Panc1 (cell line): ENCODE measurements at regions not wholly inside any gene's neighbourhood (a gene's known extent, or its start where the extent isn't known, plus 50 kb on each side); places are given as distances from the start of the nearest gene placed in this dataset.

Experiments
- CTCF ChIP-seq: fragments of 450-650 bp; IDR thresholded peaks from 2 replicates; pipeline ENCODE4 v1.5.1; 2017; ENCODE audit warnings: mild to moderate bottlenecking
- POLR2AphosphoS5 ChIP-seq: IDR thresholded peaks from 2 replicates; pipeline ENCODE4 v1.6.1; 2012; ENCODE audit warnings: mild to moderate bottlenecking, low read depth, low read length, moderate library complexity
- REST ChIP-seq, 2 experiments: IDR thresholded peaks; 2 replicates each; pipeline ENCODE4 v1.6.1; 2011 to 2012; ENCODE audit warnings: low read depth in 2 of 2, control low read depth in 1 of 2, low read length in 1 of 2, mild to moderate bottlenecking in 1 of 2, moderate library complexity in 1 of 2; ENCODE audit not compliant: insufficient read depth in 1 of 2
- SIN3A ChIP-seq: IDR thresholded peaks from 2 replicates; pipeline ENCODE4 v1.6.1; 2012; ENCODE audit warnings: low read depth, mild to moderate bottlenecking, low read length, moderate library complexity, borderline replicate concordance; ENCODE audit not compliant: insufficient read depth
- TCF7L2 ChIP-seq: IDR thresholded peaks from 2 replicates; pipeline ENCODE4 v1.6.1; 2011; ENCODE audit warnings: mild to moderate bottlenecking, low read depth, low read length, inconsistent platforms

GRCh38 chr6:148614602-148615001 lies 132.2 kb upstream of the UST start:
- TF ChIP-seq REST (IDR thresholded peaks at IDR 0.05; ENCODE audit: insufficient read depth in 1 of 2, low read depth in 2 of 2, low read length in 1 of 2) (no peak), CTCF (no peak), SIN3A (no peak), POLR2AphosphoS5 (no peak), TCF7L2 (no peak)
